Activated CD4-positive, alpha-beta T cell treated with anti-CD3 and anti-CD28 coated beads, Interleukin-2, amount 10 ng/mL, durations not matched to agents 24 days and 14 days (primary cell): ENCODE measurements at regions not wholly inside any gene's neighbourhood (a gene's known extent, or its start where the extent isn't known, plus 50 kb on each side); places are given as distances from the start of the nearest gene placed in this dataset.
"Not testable (repeated sequence)": the region's sequence is repeated elsewhere in the genome, so short reads cannot be mapped to it uniquely, and the experiment has no call there.

ENCODE experiments used
- DNase-seq: peaks from one replicate; pipeline ENCODE4 v3.0.0; 2022
- H3K27ac Mint-ChIP-seq: one replicate; pipeline ENCODE4 v1.8.0; 2022; ENCODE audit warnings: mild to moderate bottlenecking, mixed read lengths
- H3K27me3 Mint-ChIP-seq: one replicate; pipeline ENCODE4 v1.8.0; 2022; ENCODE audit warnings: mixed read lengths
- H3K36me3 Mint-ChIP-seq: one replicate; pipeline ENCODE4 v1.8.0; 2022; ENCODE audit warnings: low read depth, mild to moderate bottlenecking, mixed read lengths
- H3K4me1 Mint-ChIP-seq: one replicate; pipeline ENCODE4 v1.8.0; 2021; ENCODE audit warnings: mixed read lengths
- H3K4me3 Mint-ChIP-seq: one replicate; pipeline ENCODE4 v1.8.0; 2022; ENCODE audit warnings: mild to moderate bottlenecking, moderate library complexity, mixed read lengths
- H3K9me3 Mint-ChIP-seq: one replicate; pipeline ENCODE4 v1.8.0; 2021; ENCODE audit warnings: mixed read lengths
- intact Hi-C: fragments of 100-400 bp; cut with micrococcal nuclease; formaldehyde crosslinking; loops from one replicate; pipeline ENCODE4 v1.15.1; 2023

- intact Hi-C loops, H3K27me3 Mint-ChIP-seq, H3K27ac Mint-ChIP-seq, H3K9me3 Mint-ChIP-seq, H3K4me3 Mint-ChIP-seq, H3K4me1 Mint-ChIP-seq, DNase-seq, H3K36me3 Mint-ChIP-seq: not testable (repeated sequence)
Measured at GRCh38 chr1:234792221-234792864, 182.4 kb upstream of the IRF2BP2 start.

- H3K27me3 Mint-ChIP-seq, H3K27ac Mint-ChIP-seq, H3K4me1 Mint-ChIP-seq, H3K36me3 Mint-ChIP-seq, H3K9me3 Mint-ChIP-seq, intact Hi-C loops, H3K4me3 Mint-ChIP-seq, DNase-seq: not testable (repeated sequence)
Measured at GRCh38 chr1:234791615-234792014, 181.6 kb upstream of the IRF2BP2 start.

GRCh38 chr1:234790333-234790732 is 180.4 kb upstream of the IRF2BP2 start:
- H3K36me3 Mint-ChIP-seq, DNase-seq, H3K27ac Mint-ChIP-seq, H3K4me3 Mint-ChIP-seq, H3K9me3 Mint-ChIP-seq, H3K4me1 Mint-ChIP-seq, H3K27me3 Mint-ChIP-seq, intact Hi-C loops: not testable (repeated sequence)

- H3K9me3 Mint-ChIP-seq, intact Hi-C loops, H3K36me3 Mint-ChIP-seq, DNase-seq, H3K4me1 Mint-ChIP-seq, H3K27me3 Mint-ChIP-seq, H3K4me3 Mint-ChIP-seq, H3K27ac Mint-ChIP-seq: not testable (repeated sequence)
Measured at GRCh38 chr1:234787011-234787584, 177.1 kb upstream of the IRF2BP2 start.

GRCh38 chr1:234785922-234786321 is 175.9 kb upstream of the IRF2BP2 start:
- H3K4me3 Mint-ChIP-seq, H3K27me3 Mint-ChIP-seq, H3K27ac Mint-ChIP-seq, H3K36me3 Mint-ChIP-seq, DNase-seq, H3K4me1 Mint-ChIP-seq, H3K9me3 Mint-ChIP-seq, intact Hi-C loops: not testable (repeated sequence)

GRCh38 chr1:234785471-234785919 is 175.5 kb upstream of the IRF2BP2 start:
- H3K27me3 Mint-ChIP-seq, H3K36me3 Mint-ChIP-seq: not testable (repeated sequence)

GRCh38 chr1:234784108-234784507 is 174.1 kb upstream of the IRF2BP2 start:
- H3K4me3 Mint-ChIP-seq, DNase-seq, intact Hi-C loops, H3K27me3 Mint-ChIP-seq, H3K4me1 Mint-ChIP-seq, H3K27ac Mint-ChIP-seq, H3K9me3 Mint-ChIP-seq, H3K36me3 Mint-ChIP-seq: not testable (repeated sequence)

More at GRCh38 chr1:234785471-234785919, 175.5 kb upstream of the IRF2BP2 start:
- H3K4me1 Mint-ChIP-seq, H3K27ac Mint-ChIP-seq, DNase-seq, H3K9me3 Mint-ChIP-seq, intact Hi-C loops, H3K4me3 Mint-ChIP-seq: not testable (repeated sequence)

GRCh38 chr1:234782791-234783190 is 172.8 kb upstream of the IRF2BP2 start:
- H3K27me3 Mint-ChIP-seq, result no peaks in the 10 kb centered on the region
- H3K27ac Mint-ChIP-seq, result no peak overlapping the region
- H3K4me1 Mint-ChIP-seq, result no peaks in the 10 kb centered on the region
- H3K4me3 Mint-ChIP-seq, result no peak overlapping the region
- no peaks in the 10 kb centered on the region for H3K36me3 Mint-ChIP-seq
- no peaks in the 10 kb centered on the region for H3K9me3 Mint-ChIP-seq
- peak; percentile 55 for DNase-seq
- intact Hi-C loops, result no loop called here

GRCh38 chr1:234782105-234782751 is 172.2 kb upstream of the IRF2BP2 start:
- H3K36me3 Mint-ChIP-seq, result no peaks in the 10 kb centered on the region
- DNase-seq, result peak; percentile 52

GRCh38 chr1:234781241-234782065 is 171.5 kb upstream of the IRF2BP2 start:
- H3K36me3 Mint-ChIP-seq, result no peaks in the 10 kb centered on the region
- intact Hi-C loops, result no loop called here
- no peaks in the 10 kb centered on the region for H3K9me3 Mint-ChIP-seq
- no peak overlapping the region for H3K4me3 Mint-ChIP-seq
- H3K27ac Mint-ChIP-seq, result no peak overlapping the region
- H3K4me1 Mint-ChIP-seq, result no peaks in the 10 kb centered on the region
- H3K27me3 Mint-ChIP-seq, result no peaks in the 10 kb centered on the region
- peak; percentile 56 for DNase-seq

More at GRCh38 chr1:234782105-234782751, 172.2 kb upstream of the IRF2BP2 start:
- Mint-ChIP-seq H3K4me1 (no peaks in the 10 kb centered on the region), H3K27me3 (no peaks in the 10 kb centered on the region), H3K4me3 (no peak overlapping the region), H3K27ac (no peak overlapping the region), H3K9me3 (no peaks in the 10 kb centered on the region)
- intact Hi-C loops, result no loop called here

GRCh38 chr1:234780531-234781162 is 170.7 kb upstream of the IRF2BP2 start:
- Mint-ChIP-seq H3K9me3 (no peaks in the 10 kb centered on the region), H3K27me3 (no peaks in the 10 kb centered on the region), H3K27ac (no peak overlapping the region), H3K36me3 (no peaks in the 10 kb centered on the region), H3K4me1 (no peaks in the 10 kb centered on the region), H3K4me3 (no peak overlapping the region)
- intact Hi-C loops, result no loop called here
- peak; percentile 65 for DNase-seq

- no peaks in the 10 kb centered on the region for H3K4me1 Mint-ChIP-seq
- H3K27ac Mint-ChIP-seq, result no peak overlapping the region
- intact Hi-C loops, result no loop called here
- no peaks in the 10 kb centered on the region for H3K9me3 Mint-ChIP-seq
- H3K4me3 Mint-ChIP-seq, result no peak overlapping the region
- DNase-seq, result peak; percentile 54
- no peaks in the 10 kb centered on the region for H3K27me3 Mint-ChIP-seq
- H3K36me3 Mint-ChIP-seq, result peaks cover 4% of the 10 kb centered on the region
Measured at GRCh38 chr1:234780112-234780511, 170.1 kb upstream of the IRF2BP2 start.

GRCh38 chr1:234779600-234779999 is 169.6 kb upstream of the IRF2BP2 start:
- H3K27me3 Mint-ChIP-seq, DNase-seq, intact Hi-C loops, H3K36me3 Mint-ChIP-seq, H3K4me3 Mint-ChIP-seq, H3K4me1 Mint-ChIP-seq, H3K9me3 Mint-ChIP-seq, H3K27ac Mint-ChIP-seq: not testable (repeated sequence)
